Activated CD4-positive, CD25-positive, alpha-beta regulatory T cell treated with anti-CD3 and anti-CD28 coated beads, Interleukin-2, amount 50 U/mL, for 24 hours (primary cell): ENCODE measurements at regions not wholly inside any gene's neighbourhood (a gene's known extent, or its start where the extent isn't known, plus 50 kb on each side); places are given as distances from the start of the nearest gene placed in this dataset.
"Not testable (repeated sequence)": the region's sequence is repeated elsewhere in the genome, so short reads cannot be mapped to it uniquely, and the experiment has no call there.

Experiments used
- ATAC-seq, 2 donors: fragments of 150-1000 bp; cut with Tn5 transposase; one replicate each; pipeline ENCODE4 v1.10.0; 2021; ENCODE audit warnings: mild to moderate bottlenecking in 1 of 2, moderate library complexity in 1 of 2

DNA sequence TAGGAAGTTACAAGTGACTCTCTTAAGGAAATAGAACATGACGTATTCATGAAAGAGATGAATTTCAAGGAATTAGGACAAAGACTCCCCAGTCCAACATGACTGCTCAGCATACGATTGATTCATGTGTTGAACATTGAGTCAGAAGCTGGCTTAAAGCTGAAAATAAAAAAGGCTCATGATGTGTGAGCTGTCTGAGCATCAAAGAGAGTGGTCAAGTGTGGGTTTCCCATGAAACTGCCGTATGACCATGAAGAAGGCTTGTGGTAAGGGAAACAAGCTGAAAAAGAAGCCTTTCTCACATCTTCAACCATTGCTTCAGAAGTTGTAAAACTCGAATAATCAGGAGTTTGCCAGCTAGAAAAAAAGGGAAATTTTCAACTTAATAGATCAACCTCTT lies 201.9 kb upstream of the APCDD1 start:
- ATAC-seq = no peak

DNA sequence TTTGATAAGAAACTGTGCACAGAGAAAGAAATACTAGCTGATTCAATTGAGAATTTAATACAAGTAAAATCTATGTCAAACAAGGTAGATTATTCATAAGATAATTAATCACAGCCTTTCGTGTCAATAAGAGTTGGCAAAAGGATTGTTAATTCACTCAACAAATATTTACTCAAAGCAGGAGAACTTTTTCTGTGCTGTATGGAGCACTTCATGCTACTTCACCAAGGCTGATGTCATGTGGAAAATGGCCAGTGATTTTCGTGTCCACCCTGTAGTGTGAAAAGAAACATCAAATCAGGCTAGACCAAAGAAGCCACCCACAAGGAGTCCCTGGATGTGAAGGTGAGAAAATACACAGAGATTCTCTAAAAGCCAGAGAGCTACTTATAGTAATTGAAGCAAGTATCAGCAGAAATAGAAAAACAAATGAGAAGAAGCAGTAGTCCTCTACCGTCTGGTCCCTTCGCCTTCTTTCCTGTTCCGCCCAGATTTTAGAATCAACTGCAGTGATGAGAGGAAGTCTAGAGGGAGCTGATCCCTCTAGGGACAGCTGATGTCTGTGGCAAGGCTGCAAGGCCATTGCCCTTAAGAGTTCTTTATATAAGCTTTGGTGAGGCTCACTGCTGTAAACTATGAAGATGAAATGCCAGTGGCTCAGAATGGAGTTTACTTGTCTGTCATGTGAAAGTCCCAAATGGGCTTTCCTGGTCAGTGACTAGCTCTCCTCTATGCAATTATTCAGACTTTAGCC lies 201.3 kb upstream of the APCDD1 start:
- no peak for ATAC-seq

DNA sequence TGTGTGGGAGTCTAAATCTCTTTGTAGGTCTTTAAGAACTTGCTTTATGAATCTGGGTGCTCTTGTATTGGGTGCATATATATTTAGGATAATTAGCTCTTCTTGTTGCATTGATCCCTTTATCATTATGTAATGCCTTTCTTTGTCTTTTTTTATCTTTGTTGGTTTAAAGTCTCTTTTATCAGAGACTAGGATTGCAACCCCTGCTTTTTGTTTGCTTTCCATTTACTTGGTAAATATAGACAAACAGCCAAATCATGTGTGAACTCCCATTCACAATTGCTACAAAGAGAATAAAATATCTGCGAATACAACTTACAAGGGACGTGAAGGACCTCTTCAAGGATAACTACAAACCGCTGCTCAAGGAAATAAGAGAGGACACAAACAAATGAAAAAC lies 198.2 kb upstream of the APCDD1 start:
- not testable (repeated sequence) for ATAC-seq

DNA sequence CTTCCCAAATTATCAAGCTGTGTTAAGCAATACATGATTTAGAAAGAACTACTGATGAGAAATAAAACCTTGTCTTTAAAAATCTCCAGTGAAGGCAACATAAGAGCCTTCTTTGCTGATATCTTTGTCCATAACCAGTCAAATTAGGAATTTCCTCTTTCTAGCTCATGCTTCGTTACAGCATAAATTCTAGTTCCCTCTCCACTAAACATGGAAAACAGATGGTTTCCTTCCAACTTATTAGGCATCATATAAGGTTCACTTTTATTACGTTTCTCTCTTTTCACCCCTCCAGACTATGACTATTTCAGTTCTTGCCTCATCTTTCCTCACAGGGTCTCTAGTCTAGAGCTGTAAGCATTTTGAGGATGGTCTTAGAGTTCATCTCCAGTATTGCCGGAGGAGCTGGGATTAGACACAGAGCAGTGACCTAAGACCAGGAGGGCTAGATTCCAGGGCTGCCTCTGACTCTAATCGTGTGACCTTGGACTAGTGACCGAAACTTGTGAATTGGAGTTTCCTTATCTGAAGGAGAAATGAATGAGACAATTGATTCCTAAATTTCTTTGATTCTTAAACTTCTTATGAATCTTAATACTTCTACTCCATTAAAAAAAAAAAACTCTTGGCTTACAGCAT lies 195.5 kb upstream of the APCDD1 start:
- ATAC-seq = no peak

DNA sequence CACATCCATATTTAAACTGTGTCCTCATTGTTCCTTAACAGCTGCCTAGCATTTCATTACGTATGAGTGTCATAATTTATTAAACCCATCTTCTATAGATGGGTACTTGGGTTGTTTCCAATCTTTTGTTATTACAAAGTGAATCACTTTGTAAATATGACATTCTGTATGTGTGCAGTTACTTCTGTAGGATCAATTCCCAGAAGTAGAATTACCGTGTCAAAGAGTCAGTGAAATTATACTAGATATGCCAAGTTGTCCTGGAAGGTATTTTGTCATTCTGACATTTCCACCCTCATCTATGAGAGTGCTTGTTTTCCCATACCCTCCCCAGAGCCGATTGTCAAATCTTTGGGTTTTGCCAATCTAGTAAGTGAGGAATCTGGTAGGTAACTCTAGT lies 194.5 kb upstream of the APCDD1 start:
- ATAC-seq = no peak

DNA sequence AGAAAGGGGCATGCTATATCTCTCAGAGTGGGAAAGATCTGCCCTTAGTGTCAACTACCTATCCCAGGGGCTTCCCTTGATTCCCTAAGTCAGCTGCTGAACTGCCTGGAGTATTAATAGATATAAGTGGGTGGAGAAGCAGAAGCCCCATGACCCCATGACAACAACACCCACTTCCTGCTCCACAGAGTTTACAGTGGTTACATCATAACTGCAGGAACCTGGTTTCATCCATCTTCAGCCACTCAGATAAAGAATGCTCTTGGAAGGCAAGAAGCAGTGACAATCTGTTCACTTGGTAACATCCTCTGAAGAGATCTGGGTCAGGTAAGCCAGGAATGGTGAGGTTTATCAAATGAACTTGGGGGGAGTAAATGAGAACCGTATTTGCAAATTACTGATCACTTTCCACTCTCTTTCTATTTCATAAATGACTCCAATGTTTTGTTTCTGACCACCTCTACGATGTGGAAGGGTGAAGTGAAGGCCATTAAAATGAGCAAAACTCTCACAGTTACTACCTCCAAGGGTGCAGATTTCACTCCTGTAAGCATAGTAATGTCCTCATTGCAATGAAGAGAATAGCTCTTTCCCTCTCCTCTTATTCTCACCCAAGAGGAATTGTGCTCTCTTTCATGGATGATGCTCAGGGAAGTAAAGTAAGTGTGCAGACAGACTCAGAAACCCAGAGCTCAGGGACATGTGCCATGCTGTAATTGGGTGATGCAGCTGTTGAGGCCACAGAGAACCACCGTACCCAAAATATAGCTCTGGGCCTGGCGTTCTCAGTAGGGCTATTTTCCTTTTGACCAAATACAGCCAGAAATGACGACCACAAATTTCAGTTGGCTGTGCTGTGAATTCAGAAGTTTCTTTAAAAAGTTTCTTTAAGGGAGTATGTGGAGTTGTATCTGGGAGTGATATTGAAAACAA lies 192.8 kb upstream of the APCDD1 start:
- ATAC-seq = no peak

DNA sequence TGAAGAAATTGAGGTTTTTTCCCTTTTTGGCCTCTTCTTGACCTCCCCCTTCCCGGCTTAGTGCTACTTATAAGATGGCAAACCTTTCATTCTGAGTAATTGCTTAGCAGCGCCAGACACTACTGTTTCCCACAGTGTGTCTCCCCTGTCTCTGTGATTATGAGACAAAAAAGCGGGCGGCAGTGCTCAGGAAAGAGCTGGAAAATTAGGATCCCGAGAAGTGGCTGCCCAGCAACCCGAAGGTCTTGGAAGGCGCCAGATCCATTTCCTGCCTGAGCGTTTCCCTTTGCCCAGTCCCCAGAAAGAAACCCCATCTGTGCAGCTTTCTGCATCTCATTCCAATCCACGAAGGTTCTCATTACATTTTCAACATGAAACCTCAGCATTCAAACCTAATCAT lies 191.9 kb upstream of the APCDD1 start:
- ATAC-seq = no peak

DNA sequence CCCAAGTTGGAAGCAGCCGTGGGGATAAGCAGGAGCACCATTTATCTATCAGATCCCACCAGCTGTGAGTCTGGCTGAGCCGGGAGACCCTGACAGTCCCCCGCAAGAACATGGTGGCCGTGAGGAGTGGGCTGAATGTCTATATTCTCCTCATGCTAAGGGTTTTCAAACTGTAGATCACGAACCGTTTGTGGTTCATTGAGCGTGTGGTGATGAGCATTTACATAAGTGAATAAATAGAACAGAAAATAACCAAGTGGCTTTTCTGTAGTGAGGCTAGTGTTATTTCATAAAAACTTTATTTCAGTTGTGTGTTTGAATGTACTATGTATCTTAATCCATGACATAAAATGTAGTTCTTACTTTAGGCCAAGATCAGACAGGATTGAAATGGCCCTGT lies 190.2 kb upstream of the APCDD1 start:
- no peak for ATAC-seq

DNA sequence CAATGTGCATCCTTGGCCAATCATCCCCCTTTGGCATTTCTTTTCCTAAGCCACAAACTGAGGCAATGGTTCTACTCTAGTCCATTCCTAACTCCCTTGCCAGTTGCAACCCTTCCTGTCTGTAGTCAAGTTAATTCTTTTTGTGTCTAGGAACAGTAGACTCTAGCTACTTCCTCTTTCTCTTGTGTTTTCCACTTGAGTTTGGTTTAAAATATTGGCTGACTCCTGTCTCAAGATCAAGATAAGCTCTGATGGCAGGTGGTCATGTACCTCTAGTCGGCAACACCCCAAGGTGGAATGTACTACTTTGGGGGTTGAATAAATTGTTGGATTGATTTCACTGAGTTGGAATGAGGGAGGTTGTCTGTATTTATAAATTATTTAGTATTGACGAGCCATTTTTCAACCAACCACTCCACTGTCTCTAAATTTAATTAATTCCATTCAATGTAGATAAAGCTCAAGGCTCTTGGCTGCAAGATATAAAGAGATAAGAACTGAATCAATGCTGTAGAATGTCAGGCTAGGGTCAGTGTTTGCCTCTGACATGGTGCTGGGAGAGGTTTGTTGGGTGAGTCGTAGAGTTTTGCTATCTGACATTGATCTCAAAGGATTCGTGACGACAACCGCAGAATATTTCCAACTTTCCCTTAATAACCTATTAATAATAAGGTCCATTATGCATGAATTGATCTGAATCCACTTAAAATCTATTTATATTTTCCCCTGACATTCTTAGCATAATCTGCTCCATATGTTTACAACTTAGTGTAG lies 188.7 kb upstream of the APCDD1 start:
- ATAC-seq = no peak

DNA sequence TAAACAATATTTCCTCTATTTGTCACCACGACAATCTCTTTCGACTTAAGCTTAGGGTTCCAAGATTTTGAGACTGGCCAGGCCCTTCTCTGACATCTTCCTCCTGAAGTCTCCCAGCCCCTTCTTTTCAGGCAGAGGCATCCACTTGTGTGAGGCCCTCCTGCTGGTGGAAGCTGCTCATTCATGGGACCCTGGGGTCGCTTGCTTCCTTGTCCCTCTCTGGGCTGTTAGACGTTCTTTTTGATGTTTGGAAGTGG lies 188.2 kb upstream of the APCDD1 start:
- ATAC-seq = no peak

DNA sequence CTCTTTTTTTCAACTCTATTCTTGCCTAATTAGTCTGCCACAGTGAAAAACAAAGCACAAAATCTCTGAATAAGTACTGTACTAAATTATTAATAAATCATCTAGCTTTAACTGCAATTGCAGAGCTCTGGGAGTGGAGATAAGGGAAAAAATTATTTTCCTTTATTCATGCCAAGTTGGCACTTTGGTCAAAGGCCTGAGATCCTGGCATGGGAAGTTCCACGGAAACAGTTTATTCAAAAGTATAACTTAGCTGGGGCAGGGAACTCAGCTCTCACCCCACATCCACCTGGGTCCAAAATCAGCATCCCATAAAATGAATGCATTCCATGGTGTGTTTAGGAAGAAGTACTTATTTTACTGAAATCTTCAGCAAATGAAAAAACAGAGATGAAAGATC lies 185.2 kb upstream of the APCDD1 start:
- ATAC-seq = no peak

DNA sequence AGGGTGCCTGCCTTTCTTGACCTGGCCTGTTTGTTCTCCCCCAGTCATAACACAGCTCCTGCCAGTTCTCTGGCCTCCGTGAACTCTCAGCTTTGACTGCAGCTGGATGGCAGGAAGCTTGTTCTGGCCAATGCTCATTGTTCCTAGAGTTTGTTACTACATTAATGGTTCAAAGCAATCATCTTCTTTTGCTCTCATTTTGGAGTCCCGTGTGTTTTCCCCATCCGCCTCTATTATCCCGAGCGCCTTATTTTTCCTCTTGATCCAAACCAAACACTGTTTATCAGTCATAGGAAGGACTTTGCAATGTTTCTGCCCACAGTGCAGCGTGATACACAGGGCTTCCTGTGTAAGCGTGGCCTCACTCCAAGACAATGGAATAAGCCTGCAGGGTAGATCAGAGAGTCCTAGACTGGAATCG lies 184.3 kb upstream of the APCDD1 start:
- ATAC-seq = no peak

DNA sequence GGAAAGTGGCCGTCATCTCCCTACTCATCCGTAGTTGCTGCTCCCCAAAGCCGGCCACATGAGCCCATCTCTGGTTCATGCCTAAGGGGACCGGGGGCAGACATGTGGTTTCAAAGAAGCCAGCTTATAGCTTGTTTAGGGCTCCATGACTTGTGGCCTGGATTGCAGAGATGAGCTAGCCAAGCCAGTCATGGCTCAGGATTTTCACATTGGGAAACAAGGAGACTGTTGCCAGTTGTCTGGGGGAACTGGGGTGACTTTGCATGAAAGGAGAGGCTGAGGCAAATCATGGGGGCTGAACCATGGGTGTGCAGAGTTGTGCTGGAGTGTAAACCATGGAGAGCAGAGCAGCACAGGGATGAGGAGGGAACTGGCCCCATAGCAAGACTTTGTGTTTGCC lies 183.0 kb upstream of the APCDD1 start:
- ATAC-seq = no peak

DNA sequence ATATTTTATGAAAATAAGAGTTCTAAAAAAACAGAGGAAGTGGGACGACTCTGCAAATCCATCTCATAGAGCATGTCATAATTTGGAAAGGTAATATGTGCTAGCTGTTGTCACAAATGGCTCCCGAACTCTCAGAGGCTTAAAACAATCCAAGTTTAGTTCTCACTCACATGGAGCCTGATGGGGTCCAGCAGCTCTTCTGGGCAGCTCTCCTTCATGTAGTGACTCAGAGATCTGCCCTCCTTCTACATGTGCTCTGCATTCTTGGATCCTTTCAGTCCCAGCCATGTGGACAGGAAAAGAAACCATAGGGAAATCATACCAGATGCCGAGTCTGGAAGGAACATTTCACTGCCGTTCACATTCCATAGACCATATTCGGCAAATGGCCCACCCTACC lies 180.1 kb upstream of the APCDD1 start:
- no peak for ATAC-seq

DNA sequence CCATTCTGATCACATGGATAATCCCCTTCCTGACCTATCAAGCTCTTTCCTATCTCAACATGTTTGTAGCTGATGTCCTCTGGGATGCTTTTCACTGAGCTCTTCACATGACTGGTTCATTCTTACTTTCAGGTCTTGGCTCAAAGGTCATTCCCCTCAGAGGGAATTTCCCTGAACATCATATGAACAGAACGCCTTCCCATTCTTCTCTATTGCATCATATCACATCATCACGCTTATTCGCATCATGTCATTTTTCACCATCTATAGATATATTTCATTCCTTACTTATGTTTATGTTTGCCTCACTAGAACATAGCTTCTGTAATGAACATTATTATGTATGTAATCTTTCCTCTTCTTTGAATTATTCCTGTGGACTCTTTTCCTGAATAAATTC lies 178.9 kb upstream of the APCDD1 start:
- ATAC-seq = no peak

DNA sequence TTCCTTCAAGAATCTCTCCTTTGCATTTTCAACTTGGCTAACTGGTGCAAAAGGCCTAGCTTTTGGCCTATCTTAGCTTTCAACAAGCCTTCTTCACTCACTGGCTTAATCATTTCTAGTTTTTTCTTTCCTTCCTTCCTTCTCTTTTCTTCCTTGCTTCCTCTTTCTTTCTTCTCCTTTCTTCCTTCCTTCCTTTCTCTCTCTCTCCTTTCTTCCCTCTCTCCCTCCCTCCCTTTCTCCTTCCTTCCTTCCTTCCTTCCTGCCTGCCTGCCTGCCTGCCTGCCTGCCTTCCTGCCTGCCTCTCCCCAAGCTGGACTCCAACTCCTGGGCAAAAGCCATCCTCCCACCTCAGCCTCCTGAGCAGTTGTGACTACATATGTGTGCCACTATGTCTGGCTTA lies 176.2 kb upstream of the APCDD1 start:
- no peak for ATAC-seq

DNA sequence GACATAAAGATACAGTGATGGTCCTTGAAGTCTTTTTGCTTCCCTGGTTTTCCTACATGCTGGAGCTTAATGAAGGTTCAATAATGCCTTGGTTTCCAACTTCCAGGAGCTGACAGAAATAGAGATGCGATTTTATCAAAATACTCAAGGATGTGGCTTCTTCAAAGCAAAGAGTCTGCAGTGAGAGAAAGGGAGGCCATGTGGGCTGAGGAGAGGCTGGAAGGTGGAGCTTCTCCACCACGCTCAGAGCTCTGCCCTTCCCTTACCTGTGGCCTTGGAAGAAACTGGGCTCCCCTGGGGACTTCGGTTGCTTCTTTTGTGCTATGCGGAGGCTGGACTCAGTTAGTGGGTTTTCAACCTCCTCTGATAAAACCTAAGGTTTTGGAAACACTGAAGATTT lies 175.0 kb upstream of the APCDD1 start:
- ATAC-seq = no peak

DNA sequence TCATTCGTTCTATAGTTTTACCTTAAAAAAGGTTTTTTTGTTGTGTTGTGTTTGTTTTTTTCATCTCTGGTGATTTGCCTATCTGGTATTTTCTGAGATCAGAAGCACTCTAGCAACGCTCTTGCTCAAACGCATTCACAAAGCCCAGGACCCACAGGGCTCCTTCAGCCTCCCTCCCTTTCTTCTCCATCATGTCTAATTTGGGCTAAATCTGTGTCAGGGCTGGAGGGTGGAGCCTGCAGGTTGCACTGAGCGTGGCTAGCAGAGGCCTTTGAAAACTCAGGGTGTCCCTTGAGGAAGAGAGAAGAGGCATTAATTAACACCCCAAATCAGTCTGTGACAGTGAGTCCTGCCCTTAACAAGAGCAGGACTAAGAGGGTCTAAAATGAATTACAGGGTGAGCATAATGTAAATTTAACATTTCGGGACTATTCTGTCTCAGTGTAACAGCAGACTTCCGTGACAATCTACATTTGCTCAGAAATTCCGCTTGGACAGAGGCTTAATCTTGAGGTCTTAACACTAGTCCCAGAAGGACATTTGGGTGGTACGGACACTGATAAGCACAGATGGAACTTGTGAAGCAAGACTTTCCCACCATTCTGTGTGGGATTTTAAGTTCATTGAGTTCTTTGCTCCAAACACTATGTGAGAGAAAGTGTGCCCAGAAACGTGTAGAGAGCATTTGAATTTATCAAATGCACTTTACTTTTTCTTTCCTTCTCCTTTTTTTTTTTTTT lies 174.4 kb upstream of the APCDD1 start:
- ATAC-seq = no peak

DNA sequence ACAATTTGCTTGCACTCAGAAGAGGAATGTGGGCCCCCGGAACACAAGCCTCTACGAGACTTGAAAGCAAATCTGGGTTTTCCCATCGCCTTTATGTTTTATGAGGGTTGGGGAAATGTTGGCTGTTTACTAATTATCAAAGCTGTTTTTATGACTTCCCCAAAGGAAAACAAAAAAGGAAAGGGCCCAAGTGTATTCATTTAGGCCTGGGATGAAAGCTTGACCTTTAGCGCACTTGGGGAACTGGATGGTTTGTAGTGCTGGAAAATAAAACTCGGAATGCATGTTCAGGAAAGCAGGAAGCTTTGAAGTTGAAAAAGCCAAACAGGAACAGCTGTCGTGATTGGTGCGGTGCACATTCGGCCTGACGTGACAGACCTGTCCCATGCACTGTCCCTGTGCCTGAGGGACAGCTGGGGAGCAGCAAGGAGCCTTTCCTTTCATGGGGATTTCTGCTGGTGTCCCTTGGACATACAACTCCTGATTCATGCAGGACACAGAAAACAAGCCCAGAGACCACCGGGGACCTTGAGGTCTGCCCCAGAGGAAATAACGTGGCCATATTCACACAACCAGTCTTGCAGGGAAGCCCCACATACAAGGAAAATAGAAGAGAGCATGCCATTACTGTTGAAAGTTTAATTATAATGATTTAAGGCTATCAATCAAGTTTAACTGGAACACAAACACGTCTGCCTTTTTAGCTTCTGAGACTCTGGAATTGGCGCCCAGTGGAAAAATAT lies 169.7 kb upstream of the APCDD1 start:
- no peak for ATAC-seq

DNA sequence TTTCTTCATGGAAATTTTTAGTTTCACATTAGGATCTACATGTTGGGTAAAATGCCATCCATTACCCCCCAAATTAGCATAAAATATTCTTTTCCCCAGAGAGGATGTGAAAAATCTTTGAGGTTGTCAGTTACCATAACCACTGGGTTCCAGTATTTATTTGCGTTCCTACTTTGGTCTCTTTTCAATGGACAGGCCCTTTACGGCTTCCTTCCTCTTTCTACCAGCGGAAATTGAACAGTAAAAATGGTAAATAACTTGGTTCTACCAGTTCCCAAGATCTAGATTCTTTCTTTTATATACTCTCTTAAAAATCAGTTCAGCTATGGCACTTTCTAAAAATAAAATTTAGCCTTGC lies 169.2 kb upstream of the APCDD1 start:
- no peak for ATAC-seq

DNA sequence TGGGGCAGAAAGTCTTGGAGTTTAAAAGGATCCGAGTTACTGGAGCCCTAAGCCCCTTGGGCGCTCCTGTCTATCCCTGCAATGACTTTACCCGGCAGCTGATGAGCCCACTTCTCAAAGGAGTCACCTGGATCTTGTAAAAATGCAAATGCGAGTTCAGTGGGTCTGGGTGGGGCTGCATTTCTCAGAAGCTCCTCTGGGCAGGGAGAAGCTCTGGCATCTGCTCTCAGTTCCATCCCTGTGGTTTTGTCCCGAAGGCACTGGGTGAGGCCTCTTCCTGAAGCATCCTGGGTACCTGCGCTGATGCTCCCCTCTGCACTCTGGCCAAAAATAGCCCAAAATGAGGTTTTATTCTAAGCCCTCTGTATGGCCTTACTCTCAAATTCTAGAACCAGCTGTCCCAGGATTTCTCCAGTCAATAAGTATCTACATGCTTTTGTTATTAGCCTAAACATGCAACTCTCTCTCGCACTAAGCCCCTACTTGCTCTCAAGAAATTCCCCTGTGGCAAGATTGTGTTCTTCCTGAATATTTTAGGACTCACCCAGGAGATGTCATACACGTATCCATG lies 167.8 kb upstream of the APCDD1 start:
- no peak for ATAC-seq
